ENCODE measurements at regions not wholly inside any gene's neighbourhood (a gene's known extent, or its start where the extent isn't known, plus 50 kb on each side); places are given as distances from the start of the nearest gene placed in this dataset.

GRCh38 chr2:22600999-22601398, 784.0 kb upstream of the KLHL29 start:
- in situ Hi-C loops (cut with MboI; ENCODE audit: low sequenced_read_pairs), result no loop called here

GRCh38 chr2:22604136-22604535, 780.8 kb upstream of the KLHL29 start:
- in situ Hi-C loops (cut with MboI; ENCODE audit: low sequenced_read_pairs), result no loop called here

- in situ Hi-C loops (cut with MboI; ENCODE audit: low sequenced_read_pairs), result no loop called here
Observed at GRCh38 chr2:22616031-22616430, 768.9 kb upstream of the KLHL29 start.

- in situ Hi-C loops (cut with MboI; ENCODE audit: low sequenced_read_pairs), result no loop called here
Observed at GRCh38 chr2:22623620-22624019, 761.4 kb upstream of the KLHL29 start.

- in situ Hi-C loops (cut with MboI; ENCODE audit: low sequenced_read_pairs), result no loop called here
Observed at GRCh38 chr2:22626621-22627020, 758.4 kb upstream of the KLHL29 start.

- in situ Hi-C loops (cut with MboI; ENCODE audit: low sequenced_read_pairs), result no loop called here
Observed at GRCh38 chr2:22628221-22628620, 756.8 kb upstream of the KLHL29 start.

- in situ Hi-C loops (cut with MboI; ENCODE audit: low sequenced_read_pairs), result no loop called here
Observed at GRCh38 chr2:22628906-22629305, 756.1 kb upstream of the KLHL29 start.

- in situ Hi-C loops (cut with MboI; ENCODE audit: low sequenced_read_pairs), result no loop called here
Observed at GRCh38 chr2:22634167-22634566, 750.8 kb upstream of the KLHL29 start.

- in situ Hi-C loops (cut with MboI; ENCODE audit: low sequenced_read_pairs), result no loop called here
Observed at GRCh38 chr2:22656426-22656825, 728.6 kb upstream of the KLHL29 start.

- in situ Hi-C loops (cut with MboI; ENCODE audit: low sequenced_read_pairs), result no loop called here
Observed at GRCh38 chr2:22673529-22673928, 711.5 kb upstream of the KLHL29 start.

GRCh38 chr2:22683914-22684313, 701.1 kb upstream of the KLHL29 start:
- in situ Hi-C loops (cut with MboI; ENCODE audit: low sequenced_read_pairs), result no loop called here

GRCh38 chr2:22690096-22690495, 694.9 kb upstream of the KLHL29 start:
- in situ Hi-C loops (cut with MboI; ENCODE audit: low sequenced_read_pairs), result no loop called here

- in situ Hi-C loops (cut with MboI; ENCODE audit: low sequenced_read_pairs), result no loop called here
Observed at GRCh38 chr2:22691666-22692065, 693.3 kb upstream of the KLHL29 start.

- in situ Hi-C loops (cut with MboI; ENCODE audit: low sequenced_read_pairs), result no loop called here
Observed at GRCh38 chr2:22692746-22693145, 692.2 kb upstream of the KLHL29 start.

GRCh38 chr2:22694300-22694699, 690.7 kb upstream of the KLHL29 start:
- in situ Hi-C loops (cut with MboI; ENCODE audit: low sequenced_read_pairs), result no loop called here

GRCh38 chr2:22694856-22695255, 690.1 kb upstream of the KLHL29 start:
- in situ Hi-C loops (cut with MboI; ENCODE audit: low sequenced_read_pairs), result no loop called here

GRCh38 chr2:22697054-22697788, 687.8 kb upstream of the KLHL29 start:
- in situ Hi-C loops (cut with MboI; ENCODE audit: low sequenced_read_pairs), result no loop called here

GRCh38 chr2:22701561-22702160, 683.3 kb upstream of the KLHL29 start:
- in situ Hi-C loops (cut with MboI; ENCODE audit: low sequenced_read_pairs), result no loop called here

- in situ Hi-C loops (cut with MboI; ENCODE audit: low sequenced_read_pairs), result no loop called here
Observed at GRCh38 chr2:22703286-22703920, 681.6 kb upstream of the KLHL29 start.

GRCh38 chr2:22719396-22719795, 665.6 kb upstream of the KLHL29 start:
- in situ Hi-C loops (cut with MboI; ENCODE audit: low sequenced_read_pairs), result no loop called here

- in situ Hi-C loops (cut with MboI; ENCODE audit: low sequenced_read_pairs), result no loop called here
Observed at GRCh38 chr2:22729466-22729865, 655.5 kb upstream of the KLHL29 start.

GRCh38 chr2:22734373-22735045, 650.5 kb upstream of the KLHL29 start:
- in situ Hi-C loops (cut with MboI; ENCODE audit: low sequenced_read_pairs), result no loop called here

Data from HL-60/S4 treated with phorbol 12-myristate 13-acetate at 8.2 ng/mL for 4 days and 3 days (cell line).